ENCODE measurements at regions not wholly inside any gene's neighbourhood (a gene's known extent, or its start where the extent isn't known, plus 50 kb on each side); places are given as distances from the start of the nearest gene placed in this dataset.
"Not testable (repeated sequence)": the region's sequence is repeated elsewhere in the genome, so short reads cannot be mapped to it uniquely, and the experiment has no call there.

- TF ChIP-seq, protein P1, sequence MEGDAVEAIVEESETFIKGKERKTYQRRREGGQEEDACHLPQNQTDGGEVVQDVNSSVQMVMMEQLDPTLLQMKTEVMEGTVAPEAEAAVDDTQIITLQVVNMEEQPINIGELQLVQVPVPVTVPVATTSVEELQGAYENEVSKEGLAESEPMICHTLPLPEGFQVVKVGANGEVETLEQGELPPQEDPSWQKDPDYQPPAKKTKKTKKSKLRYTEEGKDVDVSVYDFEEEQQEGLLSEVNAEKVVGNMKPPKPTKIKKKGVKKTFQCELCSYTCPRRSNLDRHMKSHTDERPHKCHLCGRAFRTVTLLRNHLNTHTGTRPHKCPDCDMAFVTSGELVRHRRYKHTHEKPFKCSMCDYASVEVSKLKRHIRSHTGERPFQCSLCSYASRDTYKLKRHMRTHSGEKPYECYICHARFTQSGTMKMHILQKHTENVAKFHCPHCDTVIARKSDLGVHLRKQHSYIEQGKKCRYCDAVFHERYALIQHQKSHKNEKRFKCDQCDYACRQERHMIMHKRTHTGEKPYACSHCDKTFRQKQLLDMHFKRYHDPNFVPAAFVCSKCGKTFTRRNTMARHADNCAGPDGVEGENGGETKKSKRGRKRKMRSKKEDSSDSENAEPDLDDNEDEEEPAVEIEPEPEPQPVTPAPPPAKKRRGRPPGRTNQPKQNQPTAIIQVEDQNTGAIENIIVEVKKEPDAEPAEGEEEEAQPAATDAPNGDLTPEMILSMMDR (conservative IDR thresholded peaks at IDR 0.05; ENCODE audit: low read depth, low read length) = no peak
- no peak overlapping the region for H3K4me3 ChIP-seq (ENCODE audit: low read length)
- no peak for DNase-seq (ENCODE audit: low read depth)
Observed at GRCh38 chr5:58311526-58311925, 148.4 kb downstream of the PLK2 start.

GRCh38 chr5:58308384-58308783 is 151.5 kb downstream of the PLK2 start:
- not testable (repeated sequence) for H3K4me3 ChIP-seq (ENCODE audit: low read length); DNase-seq (ENCODE audit: low read depth)

GRCh38 chr5:58300346-58300895 is 159.5 kb downstream of the PLK2 start:
- DNase-seq (ENCODE audit: low read depth) = no peak
- TF ChIP-seq, protein P1 (conservative IDR thresholded peaks at IDR 0.05; ENCODE audit: low read depth, low read length) = no peak
- no peak overlapping the region for H3K4me3 ChIP-seq (ENCODE audit: low read length)

DNA sequence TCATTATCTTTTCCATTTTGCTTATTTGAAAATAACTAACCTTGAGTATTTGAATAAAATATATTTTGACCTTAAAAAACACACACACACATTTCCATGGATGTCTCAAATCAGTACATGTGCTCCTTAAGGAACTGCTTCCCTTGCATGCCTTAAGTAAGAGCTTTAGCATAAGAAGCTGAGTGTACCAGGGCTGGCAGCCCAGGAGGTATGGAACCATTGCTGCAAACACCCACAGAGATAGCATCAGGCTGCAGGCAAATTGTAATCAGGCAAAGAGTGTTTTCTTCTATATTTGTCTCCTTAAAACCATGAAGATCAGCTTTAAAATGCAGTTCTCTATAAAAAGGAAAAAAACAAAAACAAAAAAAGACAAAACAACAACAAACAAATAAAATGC is 160.6 kb downstream of the PLK2 start:
- H3K4me3 ChIP-seq (ENCODE audit: low read length) = no peak overlapping the region
- TF ChIP-seq, protein P1 (conservative IDR thresholded peaks at IDR 0.05; ENCODE audit: low read depth, low read length) = no peak
- DNase-seq (ENCODE audit: low read depth) = no peak

- TF ChIP-seq, protein P1 (conservative IDR thresholded peaks at IDR 0.05; ENCODE audit: low read depth, low read length) = no peak
- DNase-seq (ENCODE audit: low read depth) = peak; percentile 27
- no peak overlapping the region for H3K4me3 ChIP-seq (ENCODE audit: low read length)
Observed at GRCh38 chr5:58294598-58295305, 165.1 kb downstream of the PLK2 start.

- not testable (repeated sequence) for H3K4me3 ChIP-seq (ENCODE audit: low read length)
Observed at GRCh38 chr5:58288275-58288674, 171.6 kb downstream of the PLK2 start.

GRCh38 chr5:58286741-58287140 is 173.1 kb downstream of the PLK2 start:
- TF ChIP-seq, protein P1 (conservative IDR thresholded peaks at IDR 0.05; ENCODE audit: low read depth, low read length) = no peak
- no peak for DNase-seq (ENCODE audit: low read depth)
- H3K4me3 ChIP-seq (ENCODE audit: low read length) = no peak overlapping the region

More at GRCh38 chr5:58288275-58288674, 171.6 kb downstream of the PLK2 start:
- not testable (repeated sequence) for DNase-seq (ENCODE audit: low read depth)

DNA sequence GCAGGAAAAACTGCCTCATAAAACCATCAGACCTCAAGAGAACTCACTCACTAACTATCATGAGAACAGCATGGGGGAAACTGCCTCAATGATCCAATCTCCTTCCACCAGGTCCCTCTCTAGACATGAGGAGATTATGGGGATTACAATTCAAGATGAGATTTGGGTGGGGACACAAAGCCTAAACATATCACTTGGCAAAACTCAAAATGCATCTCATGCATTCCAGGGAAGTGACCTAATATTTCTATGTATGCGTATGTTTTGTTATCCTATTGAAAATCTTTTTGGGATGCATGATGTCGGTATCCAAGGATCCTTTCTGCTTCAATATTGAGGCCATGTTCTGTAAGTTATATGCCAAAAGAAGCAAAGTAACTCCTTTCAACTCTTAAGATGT is 174.0 kb downstream of the PLK2 start:
- DNase-seq (ENCODE audit: low read depth) = no peak
- TF ChIP-seq, protein P1 (conservative IDR thresholded peaks at IDR 0.05; ENCODE audit: low read depth, low read length) = no peak
- no peak overlapping the region for H3K4me3 ChIP-seq (ENCODE audit: low read length)

All from retinal pigment epithelial cell (primary cell).